Common myeloid progenitor, CD34-positive (primary cell): ENCODE measurements at regions not wholly inside any gene's neighbourhood (a gene's known extent, or its start where the extent isn't known, plus 50 kb on each side); places are given as distances from the start of the nearest gene placed in this dataset.

Experiments
- CTCF ChIA-PET: fragments of 350-600 bp; sonication (Branson Sonifier 250); formaldehyde crosslinking; loops from one replicate; lab custom pipeline; 2021; ENCODE audit warnings: antibody characterized with exemption; lab: Charles Lee
- POLR2A ChIA-PET: fragments of 350-600 bp; sonication (Branson Sonifier 250); formaldehyde crosslinking; loops from one replicate; lab custom pipeline; 2021; ENCODE audit warnings: antibody characterized with exemption; lab: Charles Lee
- DNase-seq, 3 donors: peaks; one replicate each; pipeline versions ENCODE4 v3.0.0 to v3.0.0-alpha.2; 2013
- H3K27ac ChIP-seq, 2 experiments: 1 replicate in 1 of 2; 2 replicates in 1 of 2; pipeline ENCODE4 v1.7.0; 2013; ENCODE audit warnings: inconsistent platforms in 2 of 2, low read length in 2 of 2, mild to moderate bottlenecking in 2 of 2, low read depth in 1 of 2, moderate library complexity in 1 of 2; ENCODE audit not compliant: severe bottlenecking in 2 of 2, insufficient read depth in 1 of 2, poor library complexity in 1 of 2
- H3K27me3 ChIP-seq, 5 experiments: replicated peaks in 2 of 5; 1 replicate in 3 of 5; 2 replicates in 2 of 5; pipeline versions ENCODE4 v1.6.1 to v1.7.0; 2013; ENCODE audit warnings: low read length in 4 of 5, mild to moderate bottlenecking in 2 of 5, moderate library complexity in 2 of 5, inconsistent platforms in 1 of 5; ENCODE audit not compliant: insufficient read depth in 5 of 5, control insufficient read depth in 4 of 5
- H3K36me3 ChIP-seq, 4 experiments: 1 replicate in 2 of 4; 2 replicates in 2 of 4; pipeline versions ENCODE4 v1.6.1 to v1.7.0; 2013; ENCODE audit warnings: low read length in 3 of 4, control low read depth in 1 of 4, mild to moderate bottlenecking in 1 of 4; ENCODE audit not compliant: control insufficient read depth in 4 of 4, insufficient read depth in 4 of 4
- H3K4me1 ChIP-seq, 4 experiments: 1 replicate in 3 of 4; 2 replicates in 1 of 4; pipeline versions ENCODE4 v1.6.1 to v1.7.1; 2013; ENCODE audit warnings: low read length in 3 of 4, mild to moderate bottlenecking in 3 of 4, control low read depth in 1 of 4, inconsistent platforms in 1 of 4, moderate library complexity in 1 of 4; ENCODE audit not compliant: control insufficient read depth in 4 of 4, insufficient read depth in 4 of 4; ENCODE audit errors: control extremely low read depth in 1 of 4
- H3K4me3 ChIP-seq, 7 experiments: 1 replicate in 4 of 7; 2 replicates in 3 of 7; pipeline versions ENCODE4 v1.5.1 to v1.7.0; 2013; ENCODE audit warnings: mild to moderate bottlenecking in 7 of 7, low read length in 6 of 7, moderate library complexity in 6 of 7, inconsistent platforms in 2 of 7, low read depth in 2 of 7, control low read depth in 1 of 7; ENCODE audit not compliant: insufficient read depth in 4 of 7, control insufficient read depth in 1 of 7; ENCODE audit errors: extremely low read depth in 1 of 7
- H3K9me3 ChIP-seq, 5 experiments: 1 replicate in 4 of 5; 2 replicates in 1 of 5; pipeline versions ENCODE4 v1.6.1 to v1.7.1; 2013; ENCODE audit warnings: low read length in 4 of 5, mild to moderate bottlenecking in 2 of 5, inconsistent platforms in 1 of 5, low read depth in 1 of 5, moderate library complexity in 1 of 5; ENCODE audit not compliant: control insufficient read depth in 4 of 5, insufficient read depth in 2 of 5; ENCODE audit errors: control extremely low read depth in 1 of 5
- WGBS: methylation state at CpG from one replicate; pipeline ENCODE4 v1.1.5; 2013; ENCODE audit not compliant: insufficient coverage; 5-methylcytosine and 5-hydroxymethylcytosine counted together

GRCh38 chr17:13735444-13735843, 133.7 kb upstream of the HS3ST3A1 start:
- CTCF ChIA-PET, result no interaction called here
- H3K4me1 ChIP-seq, result no peaks in the 10 kb centered on the region
- 80% methylated on average over 2 of the region's 2 CpGs for WGBS

GRCh38 chr17:13735861-13736260, 134.1 kb upstream of the HS3ST3A1 start:
- DNase-seq, result no peak
- peaks cover 0 to 1% (median 0%) of the 10 kb centered on the region in 5 experiments for H3K9me3 ChIP-seq
- H3K4me3 ChIP-seq, result no peak overlapping the region
- H3K36me3 ChIP-seq, result no peaks in the 10 kb centered on the region
- CTCF ChIA-PET, result no interaction called here
- WGBS, result 100% methylated on average over 2 of the region's 2 CpGs
- H3K4me1 ChIP-seq, result no peaks in the 10 kb centered on the region
- H3K27me3 ChIP-seq, result peaks cover 0 to 4% (median 0%) of the 10 kb centered on the region in 5 experiments
- no peak overlapping the region for H3K27ac ChIP-seq
- POLR2A ChIA-PET, result no interaction called here

More at GRCh38 chr17:13735444-13735843, 133.7 kb upstream of the HS3ST3A1 start:
- Histone ChIP-seq H3K27ac (no peak overlapping the region), H3K27me3 (peaks cover 0 to 4% (median 0%) of the 10 kb centered on the region in 5 experiments), H3K36me3 (no peaks in the 10 kb centered on the region), H3K4me3 (no peak overlapping the region), H3K9me3 (peaks cover 0 to 1% (median 0%) of the 10 kb centered on the region in 5 experiments)
- POLR2A ChIA-PET, result no interaction called here
- DNase-seq, result no peak

GRCh38 chr17:13736916-13737315, 135.2 kb upstream of the HS3ST3A1 start:
- Histone ChIP-seq H3K27me3 (peaks cover 0 to 4% (median 0%) of the 10 kb centered on the region in 5 experiments), H3K9me3 (no peaks in the 10 kb centered on the region), H3K27ac (no peak overlapping the region), H3K4me1 (no peaks in the 10 kb centered on the region), H3K36me3 (no peaks in the 10 kb centered on the region), H3K4me3 (no peak overlapping the region)
- CTCF ChIA-PET, result no interaction called here
- no peak for DNase-seq
- POLR2A ChIA-PET, result no interaction called here

DNA sequence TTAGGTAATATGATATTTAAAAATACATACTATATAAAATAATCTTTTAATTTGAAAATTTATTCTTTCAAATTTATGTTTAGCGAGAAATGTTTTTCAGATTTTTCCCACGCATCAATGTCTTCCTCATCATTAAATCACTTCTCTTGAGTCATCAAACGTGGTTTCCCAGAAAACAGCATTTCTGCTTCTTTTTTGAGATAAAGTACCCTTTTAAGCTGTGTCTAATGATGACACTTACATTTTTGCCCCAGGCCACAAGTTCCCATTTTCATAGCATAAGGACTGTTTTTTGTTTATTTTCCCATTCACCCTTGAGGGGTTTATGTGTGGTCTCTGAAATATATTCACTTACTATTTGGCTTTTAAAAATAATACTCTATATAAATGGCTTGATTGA, 139.0 kb upstream of the HS3ST3A1 start:
- 61% methylated on average over 2 of the region's 3 CpGs for WGBS
- CTCF ChIA-PET, result interaction anchor here (0.6 kb wide), 1 partner anchor 10 kb away, joined by 3 read pairs; no protein-coding TSS in a partner anchor
- Histone ChIP-seq H3K4me3 (no peak overlapping the region), H3K27ac (no peak overlapping the region), H3K27me3 (peaks cover 0 to 4% (median 0%) of the 10 kb centered on the region in 5 experiments), H3K36me3 (no peaks in the 10 kb centered on the region), H3K9me3 (peaks cover 0 to under 1% (median 0%) of the 10 kb centered on the region in 5 experiments), H3K4me1 (no peaks in the 10 kb centered on the region)
- POLR2A ChIA-PET, result no interaction called here
- no peak for DNase-seq

- no peak for DNase-seq
- POLR2A ChIA-PET, result no interaction called here
- CTCF ChIA-PET, result no interaction called here
- H3K27ac ChIP-seq, result no peak overlapping the region
- H3K36me3 ChIP-seq, result no peaks in the 10 kb centered on the region
- no CpG with 5 or more reads among the region's 1 CpG for WGBS
- peaks cover 0 to 2% (median 0%) of the 10 kb centered on the region in 5 experiments for H3K9me3 ChIP-seq
- H3K27me3 ChIP-seq, result peaks cover 0 to 4% (median 0%) of the 10 kb centered on the region in 5 experiments
- no peak overlapping the region for H3K4me3 ChIP-seq
- H3K4me1 ChIP-seq, result no peaks in the 10 kb centered on the region
Observed at GRCh38 chr17:13741744-13742143, 140.0 kb upstream of the HS3ST3A1 start.

- H3K4me3 ChIP-seq, result no peak overlapping the region
- peaks cover 0 to 3% (median 2%) of the 10 kb centered on the region in 5 experiments for H3K9me3 ChIP-seq
- H3K27ac ChIP-seq, result no peak overlapping the region
- DNase-seq, result no peak
- no peaks in the 10 kb centered on the region for H3K36me3 ChIP-seq
- peaks cover 0 to 6% (median 0%) of the 10 kb centered on the region in 5 experiments for H3K27me3 ChIP-seq
- ChIA-PET CTCF (no interaction called here), POLR2A (no interaction called here)
- WGBS, result 100% methylated on average over 3 of the region's 3 CpGs
- no peaks in the 10 kb centered on the region for H3K4me1 ChIP-seq
Observed at GRCh38 chr17:13743906-13744305, 142.2 kb upstream of the HS3ST3A1 start.

- Histone ChIP-seq H3K4me3 (no peak overlapping the region), H3K36me3 (no peaks in the 10 kb centered on the region), H3K4me1 (no peaks in the 10 kb centered on the region), H3K27me3 (peaks cover 0 to 2% (median 0%) of the 10 kb centered on the region in 5 experiments), H3K9me3 (peaks cover 0 to 3% (median 2%) of the 10 kb centered on the region in 5 experiments), H3K27ac (no peak overlapping the region)
- DNase-seq, result no peak
- 89% methylated on average over 8 of the region's 9 CpGs for WGBS
- ChIA-PET CTCF (no interaction called here), POLR2A (no interaction called here)
Observed at GRCh38 chr17:13746404-13746803, 144.7 kb upstream of the HS3ST3A1 start.
